IMR-90 (cell line): ENCODE measurements at regions not wholly inside any gene's neighbourhood (a gene's known extent, or its start where the extent isn't known, plus 50 kb on each side); places are given as distances from the start of the nearest gene placed in this dataset.

ENCODE experiments used
- ATAC-seq: fragments of 200-7000 bp; cut with Tn5 transposase; 2 replicates; pipeline ENCODE4 v1.9.1; 2020; ENCODE audit warnings: low read depth, mild to moderate bottlenecking, moderate library complexity
- BruUV-seq: library from RNA; stranded (reverse); fragments of 400-500 nt; replicated peaks from 2 replicates; lab custom pipeline; 2021; lab: Mats Ljungman, UMichigan
- CTCF ChIA-PET: fragments of 300-600 bp; formaldehyde crosslinking; extraction: SDS; loops from one replicate; lab custom pipeline; 2021; ENCODE audit warnings: antibody characterized with exemption; lab: Yijun Ruan, JAX
- POLR2A ChIA-PET: fragments of 300-600 bp; sonication (Branson Sonifier 250); formaldehyde crosslinking; loops from one replicate; lab custom pipeline; 2022; ENCODE audit warnings: antibody characterized with exemption; ENCODE audit not compliant: unreplicated experiment; lab: Charles Lee
- DNase-seq: peaks from one replicate; pipeline ENCODE4 v3.0.0; 2013
- H2AFZ ChIP-seq: replicated peaks from 2 replicates; pipeline ENCODE3; 2013; ENCODE audit warnings: low read length, mild to moderate bottlenecking; ENCODE audit not compliant: poor library complexity
- H2AK5ac ChIP-seq: 2 replicates; pipeline ENCODE4 v1.6.1; 2013; ENCODE audit warnings: low read depth, low read length, inconsistent platforms
- H2AK9ac ChIP-seq: replicated peaks from 2 replicates; pipeline ENCODE3; 2013; ENCODE audit warnings: mild to moderate bottlenecking, low read depth, low read length, moderate library complexity; ENCODE audit not compliant: poor library complexity
- H2BK120ac ChIP-seq: 2 replicates; pipeline ENCODE4 v1.6.1; 2013; ENCODE audit warnings: low read depth, low read length, inconsistent platforms
- H2BK15ac ChIP-seq: 3 replicates; pipeline ENCODE4 v1.6.1; 2013; ENCODE audit warnings: low read depth, low read length, inconsistent platforms
- H2BK20ac ChIP-seq: 2 replicates; pipeline ENCODE4 v1.6.1; 2013; ENCODE audit warnings: low read depth, mild to moderate bottlenecking, inconsistent platforms, low read length, moderate library complexity
- H2BK5ac ChIP-seq: 2 replicates; pipeline ENCODE4 v1.6.1; 2013; ENCODE audit warnings: mild to moderate bottlenecking, low read depth, low read length, inconsistent platforms; ENCODE audit not compliant: poor library complexity, severe bottlenecking
- H3K14ac ChIP-seq: replicated peaks from 2 replicates; pipeline ENCODE4 v1.6.1; 2013; ENCODE audit warnings: low read depth, low read length, inconsistent platforms
- H3K18ac ChIP-seq: 2 replicates; pipeline ENCODE4 v1.6.1; 2013; ENCODE audit warnings: low read depth, low read length, control low read depth
- H3K23ac ChIP-seq: 2 replicates; pipeline ENCODE4 v1.6.1; 2013; ENCODE audit warnings: low read depth, low read length, inconsistent platforms
- H3K27ac ChIP-seq: 2 replicates; pipeline ENCODE4 v1.5.1; 2013; ENCODE audit warnings: mild to moderate bottlenecking, control low read depth, low read length; ENCODE audit not compliant: insufficient read depth
- H3K27me3 ChIP-seq: 2 replicates; pipeline ENCODE4 v1.6.1; 2013; ENCODE audit warnings: low read length; ENCODE audit not compliant: control insufficient read depth, insufficient read depth
- H3K36me3 ChIP-seq: 2 replicates; pipeline ENCODE4 v1.6.1; 2013; ENCODE audit warnings: low read length, mixed read lengths; ENCODE audit not compliant: control insufficient read depth, insufficient read depth
- H3K4ac ChIP-seq: 2 replicates; pipeline ENCODE4 v1.6.1; 2013; ENCODE audit warnings: low read depth, low read length, inconsistent platforms
- H3K4me1 ChIP-seq: 2 replicates; pipeline ENCODE4 v1.6.1; 2013; ENCODE audit warnings: low read length, mixed read lengths; ENCODE audit not compliant: control insufficient read depth, insufficient read depth
- H3K4me2 ChIP-seq: 2 replicates; pipeline ENCODE4 v1.6.1; 2013; ENCODE audit warnings: low read depth, mild to moderate bottlenecking, control low read depth, low read length, moderate library complexity
- H3K4me3 ChIP-seq: 2 replicates; pipeline ENCODE4 v1.5.1; 2013; ENCODE audit warnings: low read depth, mild to moderate bottlenecking, control low read depth, low read length, moderate library complexity; ENCODE audit not compliant: insufficient read depth
- H3K56ac ChIP-seq: 2 replicates; pipeline ENCODE4 v1.6.1; 2013; ENCODE audit warnings: low read length, inconsistent platforms; ENCODE audit not compliant: insufficient read depth; ENCODE audit errors: extremely low read depth
- H3K79me1 ChIP-seq, 2 experiments: 2 replicates each; pipeline ENCODE4 v1.6.1; 2013; ENCODE audit warnings: low read length in 2 of 2, inconsistent platforms in 1 of 2, low read depth in 1 of 2
- H3K9ac ChIP-seq: 2 replicates; pipeline ENCODE4 v1.6.1; 2013; ENCODE audit warnings: low read depth, low read length, control low read depth
- H3K9me1 ChIP-seq: 2 replicates; pipeline ENCODE4 v1.6.1; 2013; ENCODE audit warnings: low read length, inconsistent platforms; ENCODE audit not compliant: insufficient read depth
- H3K9me3 ChIP-seq: 2 replicates; pipeline ENCODE4 v1.6.1; 2013; ENCODE audit warnings: low read length; ENCODE audit not compliant: control insufficient read depth, insufficient read depth
- H4K20me1 ChIP-seq: 2 replicates; pipeline ENCODE4 v1.6.1; 2013; ENCODE audit warnings: low read length, inconsistent platforms; ENCODE audit not compliant: insufficient read depth
- H4K5ac ChIP-seq: 2 replicates; pipeline ENCODE4 v1.6.1; 2013; ENCODE audit warnings: mild to moderate bottlenecking, low read depth, low read length, control low read depth
- H4K8ac ChIP-seq, 2 experiments: 2 replicates each; pipeline ENCODE4 v1.6.1; 2013; ENCODE audit warnings: low read depth in 2 of 2, low read length in 2 of 2, control low read depth in 1 of 2, inconsistent platforms in 1 of 2
- H4K91ac ChIP-seq: 2 replicates; pipeline ENCODE4 v1.6.1; 2013; ENCODE audit warnings: low read depth, low read length, inconsistent platforms; ENCODE audit not compliant: insufficient read depth
- BHLHE40 ChIP-seq: fragments of 150-350 bp; IDR thresholded peaks from 2 replicates; pipeline ENCODE4 v1.6.1; 2016; ENCODE audit warnings: mild to moderate bottlenecking, low read depth, low read length
- CEBPB ChIP-seq: IDR thresholded peaks from 2 replicates; pipeline ENCODE4 v1.6.1; 2012; ENCODE audit warnings: low read depth, low read length, improper control_type of control experiment
- CHD1 ChIP-seq: IDR thresholded peaks from 2 replicates; pipeline ENCODE4 v1.6.1; 2012; ENCODE audit warnings: low read depth, low read length, improper control_type of control experiment
- CTCF ChIP-seq: conservative IDR thresholded peaks from 2 replicates; pipeline ENCODE4 v1.5.1; 2012; ENCODE audit warnings: mild to moderate bottlenecking, low read depth, low read length, improper control_type of control experiment
- ELK1 ChIP-seq: fragments of 150-350 bp; IDR thresholded peaks from 2 replicates; pipeline ENCODE4 v1.6.1; 2016; ENCODE audit warnings: low read depth, mild to moderate bottlenecking, low read length, moderate library complexity, borderline replicate concordance
- FOS ChIP-seq: fragments of 150-350 bp; IDR thresholded peaks from 2 replicates; pipeline ENCODE4 v1.6.1; 2016; ENCODE audit warnings: low read depth, low read length
- MAFK ChIP-seq: IDR thresholded peaks from 2 replicates; pipeline ENCODE4 v1.6.1; 2012; ENCODE audit warnings: low read depth, low read length, improper control_type of control experiment
- MAZ ChIP-seq: IDR thresholded peaks from 2 replicates; pipeline ENCODE4 v1.6.1; 2012; ENCODE audit warnings: low read depth, mild to moderate bottlenecking, low read length, improper control_type of control experiment, moderate library complexity, borderline replicate concordance
- MXI1 ChIP-seq: IDR thresholded peaks from 2 replicates; pipeline ENCODE4 v1.6.1; 2012; ENCODE audit warnings: low read depth, mild to moderate bottlenecking, low read length, moderate library complexity, borderline replicate concordance
- NFE2L2 ChIP-seq: fragments of 150-350 bp; IDR thresholded peaks from 2 replicates; pipeline ENCODE4 v1.6.1; 2016; ENCODE audit warnings: low read depth, mild to moderate bottlenecking, low read length
- POLR2A ChIP-seq: IDR thresholded peaks from 2 replicates; pipeline ENCODE4 v1.6.1; 2012; ENCODE audit warnings: mild to moderate bottlenecking, low read depth, low read length
- RAD21 ChIP-seq: IDR thresholded peaks from 2 replicates; pipeline ENCODE4 v1.6.1; 2012; ENCODE audit warnings: low read length, improper control_type of control experiment
- RCOR1 ChIP-seq: IDR thresholded peaks from 2 replicates; pipeline ENCODE4 v1.6.1; 2012; ENCODE audit warnings: mild to moderate bottlenecking, low read length, improper control_type of control experiment; ENCODE audit not compliant: insufficient replicate concordance
- RFX5 ChIP-seq: IDR thresholded peaks from 2 replicates; pipeline ENCODE4 v1.8.0; 2012; ENCODE audit warnings: low read depth, mild to moderate bottlenecking, low read length, moderate library complexity
- SMC3 ChIP-seq: fragments of 150-350 bp; IDR thresholded peaks from 2 replicates; pipeline ENCODE4 v1.6.1; 2016; ENCODE audit warnings: low read depth, mild to moderate bottlenecking, antibody characterized with exemption, low read length, moderate library complexity
- USF2 ChIP-seq: fragments of 150-350 bp; IDR thresholded peaks from 2 replicates; pipeline ENCODE4 v1.6.1; 2017; ENCODE audit warnings: mild to moderate bottlenecking, antibody characterized with exemption, low read length, low read depth
- WGBS, 2 experiments: methylation state at CpG; one replicate each; pipeline versions ENCODE4 v1.1.5 to v1.1.7; 2013; ENCODE audit warnings: missing lambda C conversion rate in 2 of 2; ENCODE audit not compliant: insufficient read length in 1 of 2; ENCODE audit errors: extremely low coverage in 2 of 2; 5-methylcytosine and 5-hydroxymethylcytosine counted together
- dilution Hi-C: fragments of 300-500 bp; cut with HindIII; formaldehyde crosslinking; loops from one replicate; pipeline ENCODE4 v1.14.3; 2018; ENCODE audit warnings: low sequenced_read_pairs; ENCODE audit not compliant: unreplicated experiment
- in situ Hi-C: fragments of 300-500 bp; cut with MboI; formaldehyde crosslinking; loops from 3 replicates; pipeline ENCODE4 v1.14.3; 2019; ENCODE audit warnings: low sequenced_read_pairs, inconsistent platforms, mixed read lengths
- intact Hi-C: fragments of 100-400 bp; cut with micrococcal nuclease; formaldehyde crosslinking; loops from 2 replicates; pipeline ENCODE4 v1.10.0; 2022

GRCh38 chr1:95640746-95641145 lies 406.7 kb downstream of the RWDD3 start:
- H3K4me2 ChIP-seq: no peak overlapping the region
- ChIA-PET CTCF (no interaction called here), POLR2A (no interaction called here)
- no peak overlapping the region for H2AK9ac ChIP-seq
- H2AK5ac ChIP-seq: no peak overlapping the region
- BruUV-seq: no TSS peak
- in situ Hi-C loops (no loop called here), intact Hi-C loops (no loop called here), dilution Hi-C loops (no loop called here)
- no peak overlapping the region for H4K8ac ChIP-seq
- H3K9ac ChIP-seq: no peak overlapping the region
- DNase-seq (no peak), ATAC-seq (no peak)
- no peaks in the 10 kb centered on the region for H3K4me1 ChIP-seq
- no peaks in the 10 kb centered on the region for H3K9me1 ChIP-seq
- H4K91ac ChIP-seq: no peak overlapping the region
- H3K36me3 ChIP-seq: no peaks in the 10 kb centered on the region
- no peak overlapping the region for H2BK120ac ChIP-seq
- H3K27ac ChIP-seq: no peak overlapping the region
- H3K23ac ChIP-seq: no peak overlapping the region
- no peak overlapping the region for H2AFZ ChIP-seq
- H3K27me3 ChIP-seq: no peaks in the 10 kb centered on the region
- H3K14ac ChIP-seq: no peak overlapping the region
- no peak overlapping the region for H3K4ac ChIP-seq
- no peaks in the 10 kb centered on the region for H3K9me3 ChIP-seq
- H2BK20ac ChIP-seq: no peak overlapping the region
- H3K18ac ChIP-seq: no peak overlapping the region
- WGBS, 2 experiments: no CpG with 5 or more reads among the region's 2 CpGs
- H2BK5ac ChIP-seq: no peak overlapping the region
- no peak overlapping the region for H3K56ac ChIP-seq
- H3K4me3 ChIP-seq: no peak overlapping the region
- no peak overlapping the region for H4K5ac ChIP-seq
- no peaks in the 10 kb centered on the region for H4K20me1 ChIP-seq
- H3K79me1 ChIP-seq: no peaks in the 10 kb centered on the region
- TF ChIP-seq BHLHE40: no peak
- TF ChIP-seq MXI1: no peak
- TF ChIP-seq CHD1: no peak
- TF ChIP-seq FOS: no peak
- TF ChIP-seq USF2: no peak
- TF ChIP-seq RFX5: no peak
- TF ChIP-seq NFE2L2: no peak
- TF ChIP-seq ELK1: no peak
- no peak for TF ChIP-seq CTCF
- no peak for TF ChIP-seq MAZ
- TF ChIP-seq SMC3: no peak
- TF ChIP-seq RAD21: no peak
- TF ChIP-seq POLR2A: no peak
- no peak for TF ChIP-seq MAFK
- no peak for TF ChIP-seq RCOR1
- TF ChIP-seq CEBPB: no peak
- H2BK15ac ChIP-seq: no peak overlapping the region
